Panc1 (cell line): ENCODE measurements at regions not wholly inside any gene's neighbourhood (a gene's known extent, or its start where the extent isn't known, plus 50 kb on each side); places are given as distances from the start of the nearest gene placed in this dataset.

Source experiments
- ATAC-seq: fragments of 200-7000 bp; cut with Tn5 transposase; 2 replicates; pipeline ENCODE4 v1.9.1; 2020; ENCODE audit warnings: mild to moderate bottlenecking, moderate library complexity
- BruUV-seq: library from RNA; stranded (reverse); fragments of 400-500 nt; replicated peaks from 2 replicates; lab custom pipeline; 2021; lab: Mats Ljungman, UMichigan
- CTCF ChIA-PET: fragments of 300-600 bp; sonication (Branson Sonifier 250); formaldehyde crosslinking; loops from one replicate; lab custom pipeline; 2022; ENCODE audit warnings: antibody characterized with exemption; lab: Charles Lee
- POLR2A ChIA-PET: fragments of 300-600 bp; sonication (Branson Sonifier 250); formaldehyde crosslinking; loops from one replicate; lab custom pipeline; 2022; ENCODE audit warnings: antibody characterized with exemption; lab: Charles Lee
- DNase-seq: peaks from one replicate; pipeline ENCODE4 v3.0.0-alpha.2; 2010; ENCODE audit warnings: low read depth, low spot score
- H3K27ac ChIP-seq: 2 replicates; pipeline ENCODE4 v1.5.1; 2011; ENCODE audit warnings: mild to moderate bottlenecking, low read length, inconsistent platforms
- H3K27me3 ChIP-seq: fragments of 200-500 bp; sonication (Bioruptor generic); 2 replicates; pipeline ENCODE4 v1.6.0; 2014; ENCODE audit warnings: low read length, inconsistent platforms; ENCODE audit not compliant: control insufficient read depth, insufficient read depth
- H3K36me3 ChIP-seq: fragments of 200-500 bp; sonication (Bioruptor generic); 2 replicates; pipeline ENCODE4 v1.5.1; 2014; ENCODE audit warnings: inconsistent platforms, mild to moderate bottlenecking, low read length, moderate library complexity; ENCODE audit not compliant: control insufficient read depth, insufficient read depth
- H3K4me1 ChIP-seq: 2 replicates; pipeline ENCODE4 v1.5.1; 2011; ENCODE audit warnings: inconsistent platforms, mild to moderate bottlenecking, low read length, moderate library complexity; ENCODE audit not compliant: control insufficient read depth, insufficient read depth
- H3K4me3 ChIP-seq, 2 experiments: 2 replicates each; pipeline ENCODE4 v1.5.1; 2011 to 2012; ENCODE audit warnings: low read depth in 2 of 2, low read length in 2 of 2, mild to moderate bottlenecking in 2 of 2, inconsistent platforms in 1 of 2, moderate library complexity in 1 of 2
- H3K9me3 ChIP-seq: fragments of 200-500 bp; sonication (Bioruptor generic); 2 replicates; pipeline ENCODE4 v1.5.1; 2014; ENCODE audit warnings: low read depth, mild to moderate bottlenecking, inconsistent platforms, low read length, moderate library complexity; ENCODE audit not compliant: control insufficient read depth, insufficient read depth
- CTCF ChIP-seq: fragments of 450-650 bp; IDR thresholded peaks from 2 replicates; pipeline ENCODE4 v1.5.1; 2017; ENCODE audit warnings: mild to moderate bottlenecking
- POLR2AphosphoS5 ChIP-seq: IDR thresholded peaks from 2 replicates; pipeline ENCODE4 v1.6.1; 2012; ENCODE audit warnings: mild to moderate bottlenecking, low read depth, low read length, moderate library complexity
- REST ChIP-seq, 2 experiments: IDR thresholded peaks; 2 replicates each; pipeline ENCODE4 v1.6.1; 2011 to 2012; ENCODE audit warnings: low read depth in 2 of 2, control low read depth in 1 of 2, low read length in 1 of 2, mild to moderate bottlenecking in 1 of 2, moderate library complexity in 1 of 2; ENCODE audit not compliant: insufficient read depth in 1 of 2
- SIN3A ChIP-seq: IDR thresholded peaks from 2 replicates; pipeline ENCODE4 v1.6.1; 2012; ENCODE audit warnings: low read depth, mild to moderate bottlenecking, low read length, moderate library complexity, borderline replicate concordance; ENCODE audit not compliant: insufficient read depth
- TCF7L2 ChIP-seq: IDR thresholded peaks from 2 replicates; pipeline ENCODE4 v1.6.1; 2011; ENCODE audit warnings: mild to moderate bottlenecking, low read depth, low read length, inconsistent platforms
- in situ Hi-C: cut with HindIII; loops from 2 replicates; pipeline ENCODE4 v1.10.0; 2016; ENCODE audit warnings: low sequenced_read_pairs, low pct_unique_long_range_greater_than_20kb
- intact Hi-C: fragments of 100-400 bp; cut with micrococcal nuclease; formaldehyde crosslinking; loops from one replicate; pipeline ENCODE4 v1.10.0; 2022; ENCODE audit not compliant: unreplicated experiment

- no TSS peak for BruUV-seq
- intact Hi-C loops (no loop called here), in situ Hi-C loops (no loop called here)
- H3K4me3 ChIP-seq = no peak overlapping the region
- ChIA-PET POLR2A (no interaction called here), CTCF (no interaction called here)
- TF ChIP-seq TCF7L2 (no peak), CTCF (no peak), POLR2AphosphoS5 (no peak), REST (IDR thresholded peaks at IDR 0.05; ENCODE audit: insufficient read depth in 1 of 2, low read depth in 2 of 2, low read length in 1 of 2) (no peak)
- no peak for ATAC-seq
- H3K36me3 ChIP-seq = no peaks in the 10 kb centered on the region
- H3K27me3 ChIP-seq = no peaks in the 10 kb centered on the region
- H3K4me1 ChIP-seq = no peaks in the 10 kb centered on the region
- no peak for DNase-seq
- H3K9me3 ChIP-seq = no peaks in the 10 kb centered on the region
- no peak overlapping the region for H3K27ac ChIP-seq
Measured at GRCh38 chr2:156125018-156125417, 207.5 kb downstream of the NR4A2 start.

GRCh38 chr2:156124458-156124857, 208.1 kb downstream of the NR4A2 start:
- no peak overlapping the region for H3K27ac ChIP-seq
- intact Hi-C loops (no loop called here), in situ Hi-C loops (no loop called here)
- DNase-seq (no peak), ATAC-seq (no peak)
- BruUV-seq = no TSS peak
- CTCF ChIA-PET = no interaction called here
- H3K9me3 ChIP-seq = no peaks in the 10 kb centered on the region
- no peaks in the 10 kb centered on the region for H3K27me3 ChIP-seq
- TF ChIP-seq REST (IDR thresholded peaks at IDR 0.05; ENCODE audit: insufficient read depth in 1 of 2, low read depth in 2 of 2, low read length in 1 of 2) (no peak), SIN3A (no peak), TCF7L2 (no peak), CTCF (no peak), POLR2AphosphoS5 (no peak)
- no peaks in the 10 kb centered on the region for H3K4me1 ChIP-seq
- H3K4me3 ChIP-seq = no peak overlapping the region
- no peaks in the 10 kb centered on the region; the same call in 1 of the 2 replicates for H3K36me3 ChIP-seq
- POLR2A ChIA-PET = no interaction called here
